ENCODE measurements at regions not wholly inside any gene's neighbourhood (a gene's known extent, or its start where the extent isn't known, plus 50 kb on each side); places are given as distances from the start of the nearest gene placed in this dataset.

DNA sequence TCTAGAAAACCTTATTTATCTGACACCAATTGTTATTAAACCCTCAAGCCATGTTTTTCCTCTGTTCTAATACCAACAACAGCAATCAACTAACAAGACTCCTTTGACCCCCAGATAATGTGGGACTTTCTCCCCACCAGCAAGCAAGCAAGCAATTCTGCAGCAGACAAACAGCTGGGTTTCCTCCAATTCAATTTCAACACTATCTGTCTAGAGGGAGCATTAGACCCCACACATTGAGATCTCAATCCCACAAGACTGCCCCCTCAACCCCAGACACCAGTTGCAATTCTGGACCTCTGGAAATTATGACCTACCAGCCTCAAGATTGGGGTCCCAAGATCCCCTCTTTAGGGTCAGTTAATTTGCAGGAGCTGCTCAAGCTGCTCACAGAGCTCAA, 89.4 kb upstream of the TMEM26 start:
- Histone ChIP-seq H3K9me3 (ENCODE audit: low read depth, low read length) (no peaks in the 10 kb centered on the region), H3K27ac (no peak overlapping the region), H3K4me3 (no peak overlapping the region), H3K36me3 (ENCODE audit: insufficient read depth, low read length) (no peaks in the 10 kb centered on the region), H3K9ac (ENCODE audit: insufficient read length) (no peak overlapping the region)
- DNase-seq (ENCODE audit: low read depth, low spot score), result no peak
- TF ChIP-seq POLR2AphosphoS5 (IDR thresholded peaks at IDR 0.05; ENCODE audit: borderline replicate concordance, low read depth, low read length) (no peak), FOXP2 (optimal IDR thresholded peaks at IDR 0.05; ENCODE audit: control extremely low read depth, extremely low read length, insufficient read depth) (no peak), EZH2 (IDR thresholded peaks at IDR 0.05) (no peak)

DNA sequence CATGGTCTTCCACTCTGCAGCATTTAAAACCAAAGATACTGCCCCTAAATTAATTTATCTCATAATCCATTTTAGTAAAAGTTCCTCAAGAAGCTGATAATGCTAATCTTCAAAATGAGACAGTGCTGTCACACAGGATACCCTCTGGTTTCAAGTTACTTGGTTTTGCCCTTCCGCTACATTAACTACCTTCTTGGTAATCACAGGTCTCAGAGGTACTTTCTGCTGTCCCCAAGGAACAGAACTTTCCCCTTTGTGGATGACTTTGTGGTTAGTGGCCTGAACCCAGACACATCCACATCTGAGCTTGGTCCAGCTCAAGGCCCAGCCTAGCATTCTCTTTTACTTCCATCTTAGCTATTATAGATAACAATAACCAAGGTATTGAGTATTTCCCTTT, 88.8 kb upstream of the TMEM26 start:
- TF ChIP-seq FOXP2 (optimal IDR thresholded peaks at IDR 0.05; ENCODE audit: control extremely low read depth, extremely low read length, insufficient read depth), result no peak
- no peak for TF ChIP-seq POLR2AphosphoS5 (IDR thresholded peaks at IDR 0.05; ENCODE audit: borderline replicate concordance, low read depth, low read length)
- no peak for TF ChIP-seq EZH2 (IDR thresholded peaks at IDR 0.05)
- H3K4me3 ChIP-seq, result no peak overlapping the region
- H3K27ac ChIP-seq, result no peak overlapping the region
- no peak overlapping the region for H3K9ac ChIP-seq (ENCODE audit: insufficient read length)
- H3K9me3 ChIP-seq (ENCODE audit: low read depth, low read length), result no peaks in the 10 kb centered on the region
- DNase-seq (ENCODE audit: low read depth, low spot score), result no peak
- H3K36me3 ChIP-seq (ENCODE audit: insufficient read depth, low read length), result no peaks in the 10 kb centered on the region

DNA sequence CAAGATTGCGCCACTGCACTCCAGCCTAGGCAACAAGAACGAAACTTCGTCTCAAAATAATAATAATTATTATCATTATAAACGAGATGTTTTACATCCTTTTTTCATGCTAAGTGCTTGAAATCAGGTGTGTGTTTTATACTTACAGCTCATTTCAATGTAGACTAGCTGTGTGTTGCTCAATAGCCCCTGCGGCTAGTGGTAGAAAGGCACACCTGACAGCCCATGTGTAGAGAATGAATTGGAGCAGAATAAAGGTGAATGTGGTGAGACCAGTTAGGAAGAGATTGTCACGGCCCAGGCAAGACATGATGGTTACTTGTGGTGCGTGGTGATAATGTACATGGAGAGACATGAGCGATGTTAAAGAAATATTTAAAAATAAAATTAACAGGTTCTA, 86.7 kb upstream of the TMEM26 start:
- Histone ChIP-seq H3K9ac (ENCODE audit: insufficient read length) (no peak overlapping the region), H3K36me3 (ENCODE audit: insufficient read depth, low read length) (no peaks in the 10 kb centered on the region), H3K27ac (no peak overlapping the region), H3K9me3 (ENCODE audit: low read depth, low read length) (no peaks in the 10 kb centered on the region), H3K4me3 (no peak overlapping the region)
- TF ChIP-seq EZH2 (IDR thresholded peaks at IDR 0.05), result no peak
- TF ChIP-seq FOXP2 (optimal IDR thresholded peaks at IDR 0.05; ENCODE audit: control extremely low read depth, extremely low read length, insufficient read depth), result no peak
- no peak for TF ChIP-seq POLR2AphosphoS5 (IDR thresholded peaks at IDR 0.05; ENCODE audit: borderline replicate concordance, low read depth, low read length)
- no peak for DNase-seq (ENCODE audit: low read depth, low spot score)

DNA sequence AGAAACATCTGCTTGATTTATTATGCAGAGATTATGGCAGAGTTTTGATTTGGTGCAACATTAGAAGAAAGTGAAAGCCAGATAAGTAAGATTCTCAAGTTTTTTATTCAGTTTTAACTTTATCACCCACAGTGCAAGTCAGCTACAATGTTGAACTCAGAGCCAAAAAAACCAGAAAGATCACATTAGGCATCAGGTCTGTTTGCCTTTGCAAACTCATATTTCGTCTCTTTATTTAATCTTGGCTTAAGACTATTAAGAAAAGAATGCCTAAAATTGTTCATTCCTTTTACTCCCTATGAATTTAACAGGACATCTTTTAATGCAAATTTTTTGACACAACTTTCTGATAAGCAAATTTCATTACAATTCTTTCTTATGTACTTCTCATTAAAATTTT, 76.0 kb upstream of the TMEM26 start:
- TF ChIP-seq EZH2 (IDR thresholded peaks at IDR 0.05) (no peak), POLR2AphosphoS5 (IDR thresholded peaks at IDR 0.05; ENCODE audit: borderline replicate concordance, low read depth, low read length) (no peak), FOXP2 (optimal IDR thresholded peaks at IDR 0.05; ENCODE audit: control extremely low read depth, extremely low read length, insufficient read depth) (no peak)
- H3K9me3 ChIP-seq (ENCODE audit: low read depth, low read length), result no peaks in the 10 kb centered on the region
- H3K9ac ChIP-seq (ENCODE audit: insufficient read length), result no peak overlapping the region
- H3K27ac ChIP-seq, result no peak overlapping the region
- DNase-seq (ENCODE audit: low read depth, low spot score), result no peak
- H3K36me3 ChIP-seq (ENCODE audit: insufficient read depth, low read length), result no peaks in the 10 kb centered on the region
- H3K4me3 ChIP-seq, result no peak overlapping the region

DNA sequence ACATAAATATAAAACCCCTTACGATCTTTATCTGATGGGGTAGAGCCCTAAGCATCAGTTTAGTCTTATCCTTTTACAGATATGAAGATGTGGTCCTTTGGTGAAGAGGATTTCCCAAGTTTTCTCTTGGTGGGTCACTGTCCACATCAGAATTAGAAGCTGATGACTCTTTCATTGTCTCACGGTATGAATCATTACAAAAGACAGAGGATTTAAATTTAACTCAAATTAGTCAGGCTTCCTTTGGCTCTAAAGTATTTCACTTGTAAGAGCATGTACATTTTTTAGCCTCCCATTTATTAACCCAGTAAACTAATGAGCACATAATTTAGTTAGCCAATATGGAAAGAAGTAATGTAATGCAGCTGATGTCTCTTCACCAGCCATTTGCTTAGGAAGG, 49.9 kb upstream of the TMEM26 start:
- H3K27ac ChIP-seq, result no peak overlapping the region
- no peak overlapping the region for H3K4me3 ChIP-seq
- DNase-seq (ENCODE audit: low read depth, low spot score), result no peak
- H3K9me3 ChIP-seq (ENCODE audit: low read depth, low read length), result no peaks in the 10 kb centered on the region
- no peak for TF ChIP-seq FOXP2 (optimal IDR thresholded peaks at IDR 0.05; ENCODE audit: control extremely low read depth, extremely low read length, insufficient read depth)
- TF ChIP-seq POLR2AphosphoS5 (IDR thresholded peaks at IDR 0.05; ENCODE audit: borderline replicate concordance, low read depth, low read length), result no peak
- no peak for TF ChIP-seq EZH2 (IDR thresholded peaks at IDR 0.05)
- H3K36me3 ChIP-seq (ENCODE audit: insufficient read depth, low read length), result no peaks in the 10 kb centered on the region
- H3K9ac ChIP-seq (ENCODE audit: insufficient read length), result no peak overlapping the region
